D721Med (cell line): ENCODE measurements at regions not wholly inside any gene's neighbourhood (a gene's known extent, or its start where the extent isn't known, plus 50 kb on each side); places are given as distances from the start of the nearest gene placed in this dataset.

Source experiments
- DNase-seq: peaks from one replicate; pipeline ENCODE4 v3.0.0; 2011; ENCODE audit warnings: low spot score; ENCODE audit not compliant: insufficient read length
- FAIRE-seq: peaks from 2 replicates; lab custom pipeline; 2011; peaks lifted over from hg19 to GRCh38; lab: Jason Lieb, UNC
- CTCF ChIP-seq: IDR thresholded peaks from 2 replicates; pipeline ENCODE4 v1.5.1; 2012; ENCODE audit warnings: mild to moderate bottlenecking, control low read depth; ENCODE audit not compliant: insufficient read depth; ENCODE audit errors: missing control alignments

- no peak for TF ChIP-seq CTCF
- DNase-seq (no peak), FAIRE-seq (no peak)
Observed at GRCh38 chr4:152258804-152259708, 276.8 kb downstream of the FBXW7 start.

- no peak for TF ChIP-seq CTCF
- no peak for FAIRE-seq
- no peak for DNase-seq
Observed at GRCh38 chr4:152258391-152258790, 277.5 kb downstream of the FBXW7 start.

GRCh38 chr4:152257601-152258066 is 278.3 kb downstream of the FBXW7 start:
- TF ChIP-seq CTCF: no peak
- DNase-seq (no peak), FAIRE-seq (no peak)

GRCh38 chr4:152256996-152257395 is 278.9 kb downstream of the FBXW7 start:
- no peak for FAIRE-seq
- DNase-seq: no peak
- TF ChIP-seq CTCF: no peak

- no peak for TF ChIP-seq CTCF
- no peak for DNase-seq
- FAIRE-seq: no peak
Observed at GRCh38 chr4:152255437-152255836, 280.5 kb downstream of the FBXW7 start.

GRCh38 chr4:152248347-152248746 is 287.5 kb downstream of the FBXW7 start:
- FAIRE-seq: no peak
- no peak for TF ChIP-seq CTCF
- no peak for DNase-seq
